SK-N-SH (cell line): ENCODE measurements at regions not wholly inside any gene's neighbourhood (a gene's known extent, or its start where the extent isn't known, plus 50 kb on each side); places are given as distances from the start of the nearest gene placed in this dataset.

Source experiments
- CTCF ChIP-seq: fragments of 200-600 bp; sonication (generic); IDR thresholded peaks from 2 replicates; pipeline ENCODE4 v1.6.1; 2017; ENCODE audit warnings: antibody characterized with exemption, mild to moderate bottlenecking, moderate library complexity
- IRF3 ChIP-seq: fragments of 150-350 bp; IDR thresholded peaks from 2 replicates; pipeline ENCODE4 v1.6.1; 2016; ENCODE audit warnings: mild to moderate bottlenecking, low read depth, low read length
- POLR2AphosphoS5 ChIP-seq: IDR thresholded peaks from 2 replicates; pipeline ENCODE4 v1.6.1; 2012; ENCODE audit warnings: low read depth, low read length
- RAD21 ChIP-seq: IDR thresholded peaks from 2 replicates; pipeline ENCODE4 v1.6.1; 2012; ENCODE audit warnings: mild to moderate bottlenecking, low read length
- RFX5 ChIP-seq: IDR thresholded peaks from 2 replicates; pipeline ENCODE4 v1.6.1; 2012; ENCODE audit warnings: mild to moderate bottlenecking, improper control_type of control experiment, low read length
- YY1 ChIP-seq: IDR thresholded peaks from 2 replicates; pipeline ENCODE4 v1.4.0; 2012; ENCODE audit warnings: low read depth, mild to moderate bottlenecking

- TF ChIP-seq YY1 (no peak), CTCF (no peak), POLR2AphosphoS5 (no peak), IRF3 (no peak), RFX5 (no peak), RAD21 (no peak)
These were observed 65.4 kb downstream of the MATN1 start for GRCh38 chr1:30658014-30658336.
